HFF-Myc (cell line): ENCODE measurements at regions not wholly inside any gene's neighbourhood (a gene's known extent, or its start where the extent isn't known, plus 50 kb on each side); places are given as distances from the start of the nearest gene placed in this dataset.

Experiments used
- DNase-seq: peaks from one replicate; pipeline ENCODE4 v3.0.0-alpha.2; 2011; ENCODE audit warnings: low read depth; ENCODE audit errors: extremely low read depth
- H3K4me3 ChIP-seq: replicated peaks from 2 replicates; pipeline ENCODE4 v1.5.1; 2011; ENCODE audit warnings: low read depth, mild to moderate bottlenecking, control low read depth, low read length
- CTCF ChIP-seq: IDR thresholded peaks from 2 replicates; pipeline ENCODE4 v1.5.1; 2012; ENCODE audit warnings: mild to moderate bottlenecking, low read depth, low read length, control low read depth; ENCODE audit errors: missing control alignments

- no peak for DNase-seq
- TF ChIP-seq CTCF, result no peak
- no peak overlapping the region for H3K4me3 ChIP-seq
Measured at GRCh38 chr11:129271030-129271429, 78.9 kb upstream of the ARHGAP32 start.

- H3K4me3 ChIP-seq, result no peak overlapping the region
- no peak for DNase-seq
- no peak for TF ChIP-seq CTCF
Measured at GRCh38 chr11:129270446-129270845, 78.3 kb upstream of the ARHGAP32 start.

- no peak for TF ChIP-seq CTCF
- H3K4me3 ChIP-seq, result no peak overlapping the region
- DNase-seq, result no peak
Measured at GRCh38 chr11:129268371-129268770, 76.2 kb upstream of the ARHGAP32 start.

- H3K4me3 ChIP-seq, result no peak overlapping the region
- TF ChIP-seq CTCF, result no peak
- no peak for DNase-seq
Measured at GRCh38 chr11:129267716-129268115, 75.6 kb upstream of the ARHGAP32 start.

GRCh38 chr11:129266536-129266935, 74.4 kb upstream of the ARHGAP32 start:
- no peak for TF ChIP-seq CTCF
- no peak overlapping the region for H3K4me3 ChIP-seq
- DNase-seq, result no peak

- no peak for TF ChIP-seq CTCF
- no peak overlapping the region for H3K4me3 ChIP-seq
- no peak for DNase-seq
Measured at GRCh38 chr11:129265125-129265788, 73.1 kb upstream of the ARHGAP32 start.

- no peak for TF ChIP-seq CTCF
Measured at GRCh38 chr11:129264114-129264513, 72.0 kb upstream of the ARHGAP32 start.

More at GRCh38 chr11:129264114-129264513, 72.0 kb upstream of the ARHGAP32 start:
- DNase-seq, result no peak
- no peak overlapping the region for H3K4me3 ChIP-seq
